ENCODE measurements at regions not wholly inside any gene's neighbourhood (a gene's known extent, or its start where the extent isn't known, plus 50 kb on each side); places are given as distances from the start of the nearest gene placed in this dataset.

GRCh38 chr16:59737274-59737673 is 1003.2 kb upstream of the GOT2 start:
- TF ChIP-seq CTCF (IDR thresholded peaks at IDR 0.05; ENCODE audit: poor library complexity), result no peak
- TF ChIP-seq EZH2phosphoT487 (IDR thresholded peaks at IDR 0.05; ENCODE audit: low read depth, severe bottlenecking, unreplicated experiment), result no peak

Measured in hepatocyte (in vitro differentiated cells).